Fibroblast of lung (primary cell): ENCODE measurements at regions not wholly inside any gene's neighbourhood (a gene's known extent, or its start where the extent isn't known, plus 50 kb on each side); places are given as distances from the start of the nearest gene placed in this dataset.

Experiments used
- EZH2 ChIP-seq: IDR thresholded peaks from 2 replicates; pipeline ENCODE4 v1.5.1; 2012; ENCODE audit warnings: low read length, control low read depth, mild to moderate bottlenecking; ENCODE audit errors: missing control alignments
- TF ChIP-seq, protein P1 (sequence below), 2 donors: IDR thresholded peaks in 1 of 2; conservative IDR thresholded peaks in 1 of 2; 1 replicate in 1 of 2; 2 replicates in 1 of 2; pipeline ENCODE4 v1.5.1; 2011 to 2012; ENCODE audit warnings: low read length in 2 of 2, control low read depth in 1 of 2, inconsistent platforms in 1 of 2, low read depth in 1 of 2, mild to moderate bottlenecking in 1 of 2

DNA sequence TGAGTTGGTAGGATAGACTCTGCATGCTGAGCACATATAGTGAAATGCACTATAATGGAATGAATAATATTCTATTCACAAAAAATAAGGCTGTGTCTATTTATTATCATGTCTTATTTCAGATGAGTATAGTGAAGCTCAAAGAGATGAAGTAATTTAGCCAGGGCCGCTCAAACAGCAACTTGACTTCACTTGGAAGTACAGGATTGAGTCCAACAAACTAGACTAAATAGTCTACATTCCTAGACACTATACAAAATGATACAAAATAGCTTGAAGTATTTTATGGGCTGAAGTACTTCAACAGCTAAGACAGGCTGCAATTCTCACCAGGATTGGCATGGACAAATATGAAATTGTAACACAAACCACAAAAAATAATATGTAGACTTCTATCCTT is 144.5 kb upstream of the DST start:
- TF ChIP-seq, protein P1, sequence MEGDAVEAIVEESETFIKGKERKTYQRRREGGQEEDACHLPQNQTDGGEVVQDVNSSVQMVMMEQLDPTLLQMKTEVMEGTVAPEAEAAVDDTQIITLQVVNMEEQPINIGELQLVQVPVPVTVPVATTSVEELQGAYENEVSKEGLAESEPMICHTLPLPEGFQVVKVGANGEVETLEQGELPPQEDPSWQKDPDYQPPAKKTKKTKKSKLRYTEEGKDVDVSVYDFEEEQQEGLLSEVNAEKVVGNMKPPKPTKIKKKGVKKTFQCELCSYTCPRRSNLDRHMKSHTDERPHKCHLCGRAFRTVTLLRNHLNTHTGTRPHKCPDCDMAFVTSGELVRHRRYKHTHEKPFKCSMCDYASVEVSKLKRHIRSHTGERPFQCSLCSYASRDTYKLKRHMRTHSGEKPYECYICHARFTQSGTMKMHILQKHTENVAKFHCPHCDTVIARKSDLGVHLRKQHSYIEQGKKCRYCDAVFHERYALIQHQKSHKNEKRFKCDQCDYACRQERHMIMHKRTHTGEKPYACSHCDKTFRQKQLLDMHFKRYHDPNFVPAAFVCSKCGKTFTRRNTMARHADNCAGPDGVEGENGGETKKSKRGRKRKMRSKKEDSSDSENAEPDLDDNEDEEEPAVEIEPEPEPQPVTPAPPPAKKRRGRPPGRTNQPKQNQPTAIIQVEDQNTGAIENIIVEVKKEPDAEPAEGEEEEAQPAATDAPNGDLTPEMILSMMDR (conservative IDR thresholded peaks at IDR 0.05 in 1 of 2, IDR thresholded peaks at IDR 0.05 in 1 of 2; ENCODE audit: low read depth in 1 of 2, low read length in 2 of 2) = no peak
- TF ChIP-seq EZH2 = no peak
